ENCODE measurements at regions not wholly inside any gene's neighbourhood (a gene's known extent, or its start where the extent isn't known, plus 50 kb on each side); places are given as distances from the start of the nearest gene placed in this dataset.

DNA sequence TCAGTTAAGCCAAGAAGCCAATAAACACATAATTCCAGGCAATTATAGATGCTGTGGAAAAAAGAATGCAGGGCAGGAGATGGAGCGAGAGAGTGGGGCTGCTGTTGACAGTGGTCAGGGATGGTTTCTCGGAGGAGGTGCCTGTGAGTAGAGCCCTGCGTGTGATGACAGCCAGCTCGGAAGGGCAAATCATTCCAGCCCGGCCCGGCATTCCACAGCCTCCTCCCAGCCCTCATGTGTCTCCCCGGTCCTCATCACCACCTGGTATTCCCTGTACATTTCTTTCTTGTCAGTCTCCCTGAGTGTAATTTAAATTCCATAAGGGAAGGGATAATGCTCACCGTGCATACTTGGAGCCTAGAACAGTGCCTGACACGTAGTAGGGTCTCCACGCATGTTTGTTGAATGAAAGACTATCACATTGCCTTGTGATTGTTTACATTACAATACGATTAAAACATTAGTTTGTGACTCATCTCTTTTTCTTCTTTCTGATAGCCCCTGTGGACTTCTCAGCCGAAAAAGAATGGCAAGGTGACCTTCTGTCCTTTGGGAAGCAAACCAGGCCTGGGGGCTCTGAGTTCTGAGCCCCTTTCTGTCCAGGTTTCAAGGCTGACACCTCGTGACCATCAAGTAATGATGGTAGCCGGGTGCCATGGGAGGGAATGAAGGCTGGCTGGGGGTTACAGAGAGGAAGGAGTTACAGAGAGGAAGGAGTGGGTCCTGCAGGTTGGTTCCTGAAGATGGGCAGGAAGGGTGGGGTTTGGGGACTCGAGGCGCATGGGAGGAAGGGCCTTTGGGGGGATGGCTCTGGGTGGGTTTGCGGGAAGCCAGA, 379.5 kb upstream of the SULF2 start:
- Histone ChIP-seq H3K9ac (ENCODE audit: control insufficient read depth, insufficient read depth, low read length) (no peak overlapping the region), H2AFZ (ENCODE audit: control insufficient read depth, low read depth, low read length) (no peak overlapping the region), H3K36me3 (ENCODE audit: control insufficient read depth in 2 of 2, insufficient read depth in 2 of 2, low read length in 1 of 2) (no peaks in the 10 kb centered on the region), H3K4me2 (ENCODE audit: control insufficient read depth, insufficient read depth) (no peak overlapping the region), H3K27ac (ENCODE audit: control insufficient read depth, insufficient read depth) (no peak overlapping the region), H3K79me2 (ENCODE audit: control insufficient read depth, insufficient read depth, low read length) (no peaks in the 10 kb centered on the region), H3K27me3 (replicated peaks in 1 of 2; ENCODE audit: control insufficient read depth in 2 of 2, insufficient read depth in 2 of 2, low read length in 1 of 2) (no peaks in the 10 kb centered on the region; a peak in 2 of 4 replicates), H3K9me3 (replicated peaks; ENCODE audit: control insufficient read depth, insufficient read depth, low read length) (no peaks in the 10 kb centered on the region), H3K4me3 (no peak overlapping the region), H4K20me1 (ENCODE audit: control insufficient read depth, insufficient read depth) (no peaks in the 10 kb centered on the region), H3K4me1 (ENCODE audit: control insufficient read depth, insufficient read depth, low read length) (no peaks in the 10 kb centered on the region)
- POLR2A ChIA-PET = no interaction called here
- SMC1A ChIA-PET (ENCODE audit: uncharacterized antibody, unreplicated experiment) = no interaction called here
- in situ Hi-C loops (cut with MboI) (no loop called here), intact Hi-C loops (cut with micrococcal nuclease; ENCODE audit: unreplicated experiment) (no loop called here)
- ATAC-seq (no peak), FAIRE-seq (no peak), DNase-seq (ENCODE audit: low read depth, low spot score) (no peak)
- CTCF ChIA-PET = no interaction called here
- no peak for TF ChIP-seq CHD1 (IDR thresholded peaks at IDR 0.05; ENCODE audit: low read depth, low read length)
- TF ChIP-seq NFYB (IDR thresholded peaks at IDR 0.05; ENCODE audit: insufficient read depth, low read depth, low read length) = no peak
- TF ChIP-seq, protein P1, sequence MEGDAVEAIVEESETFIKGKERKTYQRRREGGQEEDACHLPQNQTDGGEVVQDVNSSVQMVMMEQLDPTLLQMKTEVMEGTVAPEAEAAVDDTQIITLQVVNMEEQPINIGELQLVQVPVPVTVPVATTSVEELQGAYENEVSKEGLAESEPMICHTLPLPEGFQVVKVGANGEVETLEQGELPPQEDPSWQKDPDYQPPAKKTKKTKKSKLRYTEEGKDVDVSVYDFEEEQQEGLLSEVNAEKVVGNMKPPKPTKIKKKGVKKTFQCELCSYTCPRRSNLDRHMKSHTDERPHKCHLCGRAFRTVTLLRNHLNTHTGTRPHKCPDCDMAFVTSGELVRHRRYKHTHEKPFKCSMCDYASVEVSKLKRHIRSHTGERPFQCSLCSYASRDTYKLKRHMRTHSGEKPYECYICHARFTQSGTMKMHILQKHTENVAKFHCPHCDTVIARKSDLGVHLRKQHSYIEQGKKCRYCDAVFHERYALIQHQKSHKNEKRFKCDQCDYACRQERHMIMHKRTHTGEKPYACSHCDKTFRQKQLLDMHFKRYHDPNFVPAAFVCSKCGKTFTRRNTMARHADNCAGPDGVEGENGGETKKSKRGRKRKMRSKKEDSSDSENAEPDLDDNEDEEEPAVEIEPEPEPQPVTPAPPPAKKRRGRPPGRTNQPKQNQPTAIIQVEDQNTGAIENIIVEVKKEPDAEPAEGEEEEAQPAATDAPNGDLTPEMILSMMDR (IDR thresholded peaks at IDR 0.05 in 2 of 3, conservative IDR thresholded peaks at IDR 0.05 in 1 of 3; ENCODE audit: control insufficient read depth in 2 of 3, extremely low read depth in 1 of 3, insufficient read depth in 1 of 3, low read depth in 3 of 3, low read length in 3 of 3) = no peak
- TF ChIP-seq ESRRA (IDR thresholded peaks at IDR 0.05; ENCODE audit: low read length) = no peak
- no peak for TF ChIP-seq FOXM1 (IDR thresholded peaks at IDR 0.05; ENCODE audit: low read depth, low read length)
- WGBS (ENCODE audit: insufficient coverage, insufficient replicate concordance, low lambda C conversion rate, missing lambda C conversion rate) = 39% methylated on average over 14 of the region's 17 CpGs
- no TSS peak for BruUV-seq (replicated peaks)
- RAD21 ChIA-PET (ENCODE audit: unreplicated experiment) = no interaction called here
